NCI-H82 (cell line): ENCODE measurements at regions not wholly inside any gene's neighbourhood (a gene's known extent, or its start where the extent isn't known, plus 50 kb on each side); places are given as distances from the start of the nearest gene placed in this dataset.
"Not testable (repeated sequence)": the region's sequence is repeated elsewhere in the genome, so short reads cannot be mapped to it uniquely, and the experiment has no call there.

ENCODE experiments used
- DNase-seq: peaks from one replicate; lab custom pipeline; 2025; lab: John Stamatoyannopoulos, UW

GRCh38 chr2:131425231-131425941 is 50.5 kb upstream of the TUBA3D start:
- no peak for DNase-seq

GRCh38 chr2:131424605-131425114 is 51.3 kb upstream of the TUBA3D start:
- peak; percentile 8 for DNase-seq

GRCh38 chr2:131420751-131421150 is 55.2 kb upstream of the TUBA3D start:
- DNase-seq = not testable (repeated sequence)

GRCh38 chr2:131419441-131419840 is 55.5 kb upstream of the RAB6D start:
- DNase-seq = no peak

GRCh38 chr2:131418625-131419024 is 54.7 kb upstream of the RAB6D start:
- no peak for DNase-seq

GRCh38 chr2:131417886-131418285 is 53.9 kb upstream of the RAB6D start:
- no peak for DNase-seq

GRCh38 chr2:131413785-131414184 is 49.8 kb upstream of the RAB6D start:
- DNase-seq = no peak
